ENCODE measurements at regions not wholly inside any gene's neighbourhood (a gene's known extent, or its start where the extent isn't known, plus 50 kb on each side); places are given as distances from the start of the nearest gene placed in this dataset.
"Not testable (repeated sequence)": the region's sequence is repeated elsewhere in the genome, so short reads cannot be mapped to it uniquely, and the experiment has no call there.

GRCh38 chr5:120923026-120923425, 458.9 kb downstream of the PRR16 start:
- no peak for DNase-seq

- no peak for DNase-seq
Observed at GRCh38 chr5:120926471-120926870, 462.4 kb downstream of the PRR16 start.

- DNase-seq = no peak
Observed at GRCh38 chr5:120927950-120928530, 463.9 kb downstream of the PRR16 start.

GRCh38 chr5:120932480-120932879, 468.4 kb downstream of the PRR16 start:
- no peak for DNase-seq

GRCh38 chr5:120934031-120934430, 469.9 kb downstream of the PRR16 start:
- no peak for DNase-seq

- no peak for DNase-seq
Observed at GRCh38 chr5:120936652-120937051, 472.6 kb downstream of the PRR16 start.

- DNase-seq = no peak
Observed at GRCh38 chr5:120938604-120939003, 474.5 kb downstream of the PRR16 start.

- no peak for DNase-seq
Observed at GRCh38 chr5:120942596-120943350, 478.7 kb downstream of the PRR16 start.

- not testable (repeated sequence) for DNase-seq
Observed at GRCh38 chr5:120949596-120949995, 485.5 kb downstream of the PRR16 start.

GRCh38 chr5:120953445-120953844, 489.3 kb downstream of the PRR16 start:
- not testable (repeated sequence) for DNase-seq

- no peak for DNase-seq
Observed at GRCh38 chr5:120954255-120954654, 490.2 kb downstream of the PRR16 start.

- no peak for DNase-seq
Observed at GRCh38 chr5:120955795-120956194, 491.7 kb downstream of the PRR16 start.

GRCh38 chr5:120958877-120959485, 494.9 kb downstream of the PRR16 start:
- DNase-seq = no peak

GRCh38 chr5:120960510-120960909, 496.4 kb downstream of the PRR16 start:
- DNase-seq = no peak

GRCh38 chr5:120967366-120967765, 503.3 kb downstream of the PRR16 start:
- no peak for DNase-seq

- no peak for DNase-seq
Observed at GRCh38 chr5:120974690-120975089, 510.6 kb downstream of the PRR16 start.

GRCh38 chr5:120982351-120982750, 518.3 kb downstream of the PRR16 start:
- DNase-seq = no peak

GRCh38 chr5:120985526-120985925, 521.4 kb downstream of the PRR16 start:
- no peak for DNase-seq

GRCh38 chr5:120988491-120988890, 524.4 kb downstream of the PRR16 start:
- no peak for DNase-seq

GRCh38 chr5:120988941-120989340, 524.8 kb downstream of the PRR16 start:
- no peak for DNase-seq

GRCh38 chr5:120991569-120991968, 527.5 kb downstream of the PRR16 start:
- DNase-seq = no peak

GRCh38 chr5:120994112-120994511, 530.0 kb downstream of the PRR16 start:
- no peak for DNase-seq

- DNase-seq = no peak
Observed at GRCh38 chr5:120999550-120999949, 535.5 kb downstream of the PRR16 start.

- no peak for DNase-seq
Observed at GRCh38 chr5:121006217-121006616, 542.1 kb downstream of the PRR16 start.
